Mesenchymal stem cell (in vitro differentiated cells and primary cell): ENCODE measurements at regions not wholly inside any gene's neighbourhood (a gene's known extent, or its start where the extent isn't known, plus 50 kb on each side); places are given as distances from the start of the nearest gene placed in this dataset.

Source experiments
- DNase-seq: peaks from one replicate; pipeline ENCODE4 v3.0.0-alpha.2; 2013
- H2AFZ ChIP-seq: one replicate; pipeline ENCODE4 v1.6.1; 2013; ENCODE audit warnings: low read depth, mild to moderate bottlenecking, control low read depth, inconsistent platforms, low read length, moderate library complexity
- H2AK5ac ChIP-seq: 2 replicates; pipeline ENCODE4 v1.6.1; 2013; ENCODE audit warnings: low read length, moderate library complexity, mild to moderate bottlenecking, inconsistent platforms; ENCODE audit not compliant: severe bottlenecking
- H2BK120ac ChIP-seq: one replicate; pipeline ENCODE4 v1.6.1; 2013; ENCODE audit warnings: low read depth, mild to moderate bottlenecking, inconsistent platforms, low read length, moderate library complexity
- H2BK12ac ChIP-seq, 2 experiments: one replicate each; pipeline ENCODE4 v1.6.1; 2013; ENCODE audit warnings: inconsistent platforms in 2 of 2, low read length in 2 of 2, mild to moderate bottlenecking in 2 of 2, moderate library complexity in 2 of 2, control low read depth in 1 of 2
- H2BK15ac ChIP-seq: one replicate; pipeline ENCODE4 v1.6.1; 2013; ENCODE audit warnings: mild to moderate bottlenecking, low read depth, inconsistent platforms; ENCODE audit not compliant: poor library complexity, severe bottlenecking
- H2BK5ac ChIP-seq: 2 replicates; pipeline ENCODE4 v1.6.1; 2013; ENCODE audit warnings: low read depth, mild to moderate bottlenecking, low read length, control low read depth, inconsistent platforms; ENCODE audit not compliant: poor library complexity, severe bottlenecking
- H3K14ac ChIP-seq, 2 experiments: one replicate each; pipeline ENCODE4 v1.6.1; 2013; ENCODE audit warnings: inconsistent platforms in 2 of 2, low read length in 2 of 2, control low read depth in 1 of 2, mild to moderate bottlenecking in 1 of 2, moderate library complexity in 1 of 2
- H3K18ac ChIP-seq, 2 experiments: one replicate each; pipeline ENCODE4 v1.6.1; 2013; ENCODE audit warnings: inconsistent platforms in 2 of 2, low read length in 2 of 2, control low read depth in 1 of 2, low read depth in 1 of 2, mild to moderate bottlenecking in 1 of 2
- H3K23ac ChIP-seq, 2 experiments: one replicate each; pipeline ENCODE4 v1.6.1; 2013; ENCODE audit warnings: inconsistent platforms in 2 of 2, low read length in 2 of 2, mild to moderate bottlenecking in 2 of 2, moderate library complexity in 2 of 2, control low read depth in 1 of 2
- H3K27ac ChIP-seq: 2 replicates; pipeline ENCODE4 v1.5.1; 2013; ENCODE audit warnings: mild to moderate bottlenecking, moderate library complexity, low read length, control low read depth, inconsistent platforms; ENCODE audit not compliant: poor library complexity, severe bottlenecking
- H3K27me3 ChIP-seq, 2 experiments: 2 replicates each; pipeline versions ENCODE4 v1.6.1 to v1.7.0; 2013; ENCODE audit warnings: low read length in 2 of 2, mild to moderate bottlenecking in 2 of 2, moderate library complexity in 2 of 2, control low read depth in 1 of 2, inconsistent platforms in 1 of 2; ENCODE audit not compliant: control insufficient read depth in 1 of 2, insufficient read depth in 1 of 2
- H3K36me3 ChIP-seq, 2 experiments: 2 replicates each; pipeline versions ENCODE4 v1.6.1 to v1.7.0; 2013; ENCODE audit warnings: low read length in 2 of 2, control low read depth in 1 of 2, inconsistent platforms in 1 of 2, low read depth in 1 of 2, mild to moderate bottlenecking in 1 of 2; ENCODE audit not compliant: insufficient read depth in 2 of 2, control insufficient read depth in 1 of 2
- H3K4ac ChIP-seq, 2 experiments: one replicate each; pipeline ENCODE4 v1.6.1; 2013; ENCODE audit warnings: inconsistent platforms in 2 of 2, low read length in 2 of 2, mild to moderate bottlenecking in 2 of 2, moderate library complexity in 2 of 2, control low read depth in 1 of 2, low read depth in 1 of 2
- H3K4me1 ChIP-seq: 2 replicates; pipeline ENCODE4 v1.6.1; 2013; ENCODE audit warnings: low read depth, low read length, control low read depth; ENCODE audit not compliant: control insufficient read depth, insufficient read depth
- H3K4me2 ChIP-seq: 2 replicates; pipeline ENCODE4 v1.6.1; 2013; ENCODE audit warnings: low read length, mild to moderate bottlenecking, inconsistent platforms; ENCODE audit not compliant: poor library complexity, severe bottlenecking
- H3K4me3 ChIP-seq, 2 experiments: 2 replicates each; pipeline versions ENCODE4 v1.5.1 to v1.7.0; 2013; ENCODE audit warnings: low read length in 2 of 2, mild to moderate bottlenecking in 2 of 2, control low read depth in 1 of 2, low read depth in 1 of 2; ENCODE audit not compliant: insufficient read depth in 1 of 2
- H3K79me1 ChIP-seq: replicated peaks from 2 replicates; pipeline ENCODE4 v1.6.1; 2013; ENCODE audit warnings: mild to moderate bottlenecking, control low read depth, low read length, inconsistent platforms; ENCODE audit not compliant: poor library complexity, severe bottlenecking
- H3K9ac ChIP-seq: 2 replicates; pipeline ENCODE4 v1.7.0; 2013; ENCODE audit warnings: mild to moderate bottlenecking, low read length, moderate library complexity
- H3K9me3 ChIP-seq: 2 replicates; pipeline ENCODE4 v1.7.0; 2013; ENCODE audit warnings: mild to moderate bottlenecking, low read length; ENCODE audit not compliant: control insufficient read depth
- H4K8ac ChIP-seq: one replicate; pipeline ENCODE4 v1.6.1; 2013; ENCODE audit warnings: inconsistent platforms, mild to moderate bottlenecking, low read length, moderate library complexity
- H4K91ac ChIP-seq: one replicate; pipeline ENCODE4 v1.6.1; 2013; ENCODE audit warnings: mild to moderate bottlenecking, low read length, inconsistent platforms
- WGBS: methylation state at CpG from one replicate; pipeline ENCODE4 v1.1.7; 2013; ENCODE audit warnings: mixed read lengths; 5-methylcytosine and 5-hydroxymethylcytosine counted together

DNA sequence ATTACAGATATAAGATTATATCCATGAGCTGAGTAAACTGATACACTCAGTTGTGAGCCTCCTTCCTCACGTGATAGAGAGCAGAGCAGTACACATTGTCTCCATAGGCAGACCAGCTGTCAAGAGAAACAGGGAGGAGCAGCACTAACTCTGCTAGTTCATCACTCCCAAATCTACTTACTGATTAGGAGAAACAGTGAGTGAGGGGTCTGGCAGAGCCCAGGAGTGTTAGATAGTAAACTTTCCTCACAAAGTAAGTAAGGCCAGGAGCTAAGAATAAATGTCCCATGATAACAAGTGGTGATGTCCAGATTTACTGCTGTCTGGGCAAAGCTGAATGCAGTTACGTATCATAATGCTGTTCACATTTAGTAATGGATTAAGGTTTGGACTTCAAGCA, 168.6 kb upstream of the KCNK2 start:
- Histone ChIP-seq H3K4ac (no peak overlapping the region), H3K79me1 (no peaks in the 10 kb centered on the region), H3K27me3 (no peaks in the 10 kb centered on the region), H2BK15ac (no peak overlapping the region), H3K4me2 (no peak overlapping the region), H3K36me3 (no peaks in the 10 kb centered on the region), H2AK5ac (no peak overlapping the region), H4K8ac (no peak overlapping the region), H4K91ac (no peak overlapping the region), H3K27ac (no peak overlapping the region), H3K9me3 (no peaks in the 10 kb centered on the region), H2BK5ac (no peak overlapping the region), H3K4me3 (no peak overlapping the region), H3K18ac (no peak overlapping the region), H2AFZ (no peak overlapping the region), H3K23ac (no peak overlapping the region), H3K14ac (no peak overlapping the region), H3K9ac (no peak overlapping the region), H2BK12ac (no peak overlapping the region), H2BK120ac (no peak overlapping the region), H3K4me1 (peaks cover 3% of the 10 kb centered on the region)
- 57% methylated on average over 1 of the region's 2 CpGs for WGBS
- no peak for DNase-seq

DNA sequence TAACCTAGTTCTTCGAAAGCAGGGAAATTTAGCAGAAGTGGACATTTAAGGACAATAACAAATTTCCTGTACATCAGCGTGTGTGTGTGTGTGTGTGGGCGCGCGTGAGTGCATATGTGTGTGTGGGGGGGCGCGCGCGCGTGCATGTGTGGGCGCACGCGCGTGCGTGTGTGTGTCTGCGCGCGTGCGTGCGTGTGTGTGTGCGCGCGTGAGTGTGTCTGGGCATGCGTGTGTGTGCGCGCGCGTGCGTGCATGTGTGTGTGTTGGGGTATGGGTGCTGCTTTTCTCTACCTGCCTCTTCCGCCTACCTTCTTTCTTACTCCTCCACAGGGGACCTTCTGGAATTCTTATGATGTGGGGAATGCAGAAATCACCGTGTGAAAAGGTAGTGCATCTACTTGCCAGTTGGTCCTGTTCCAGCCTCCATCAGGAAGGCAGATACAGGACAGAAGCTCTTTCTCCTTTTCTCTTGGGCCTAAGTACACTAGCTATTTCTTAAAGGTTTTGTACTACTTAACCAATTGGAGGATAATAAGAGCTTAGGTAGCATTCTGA, 165.4 kb upstream of the KCNK2 start:
- Histone ChIP-seq H2AFZ (no peak overlapping the region), H3K27me3 (no peaks in the 10 kb centered on the region), H3K14ac (peak overlapping the region in 1 of 2 experiments; percentile 12), H3K27ac (no peak overlapping the region), H3K36me3 (no peaks in the 10 kb centered on the region), H3K4me2 (no peak overlapping the region), H4K91ac (peak overlapping the region; percentile 36), H3K9me3 (no peaks in the 10 kb centered on the region), H2BK5ac (no peak overlapping the region), H3K4ac (no peak overlapping the region), H2BK12ac (no peak overlapping the region), H3K9ac (no peak overlapping the region), H2AK5ac (no peak overlapping the region), H2BK15ac (no peak overlapping the region), H3K23ac (no peak overlapping the region), H2BK120ac (no peak overlapping the region), H3K4me3 (no peak overlapping the region), H3K4me1 (peaks cover 3% of the 10 kb centered on the region), H3K79me1 (no peaks in the 10 kb centered on the region), H4K8ac (no peak overlapping the region), H3K18ac (peak overlapping the region; percentile 2 to 18)
- no peak for DNase-seq
- 92% methylated on average over 15 of the region's 31 CpGs for WGBS

DNA sequence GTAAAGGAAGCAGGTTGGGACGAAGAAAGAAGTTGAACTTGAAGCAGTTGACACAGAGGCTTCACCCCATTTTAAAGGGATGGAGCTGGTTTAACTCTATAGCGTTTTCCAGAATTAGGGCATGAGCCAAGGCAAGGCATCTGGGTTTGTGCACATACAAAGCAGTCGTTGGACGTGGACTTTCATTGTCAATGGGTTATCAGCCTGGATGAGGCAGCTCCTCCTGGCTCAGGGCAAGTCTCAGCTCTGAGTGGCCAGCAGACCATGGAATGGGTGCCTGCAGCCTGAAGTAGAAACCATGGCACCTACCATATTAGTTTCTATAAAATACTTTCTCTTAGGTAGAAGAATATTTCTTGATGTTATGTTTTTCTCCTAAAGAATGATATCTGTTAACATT, 163.8 kb upstream of the KCNK2 start:
- H4K8ac ChIP-seq, result no peak overlapping the region
- 86% methylated on average over 4 of the region's 4 CpGs for WGBS
- no peak overlapping the region for H2BK120ac ChIP-seq

DNA sequence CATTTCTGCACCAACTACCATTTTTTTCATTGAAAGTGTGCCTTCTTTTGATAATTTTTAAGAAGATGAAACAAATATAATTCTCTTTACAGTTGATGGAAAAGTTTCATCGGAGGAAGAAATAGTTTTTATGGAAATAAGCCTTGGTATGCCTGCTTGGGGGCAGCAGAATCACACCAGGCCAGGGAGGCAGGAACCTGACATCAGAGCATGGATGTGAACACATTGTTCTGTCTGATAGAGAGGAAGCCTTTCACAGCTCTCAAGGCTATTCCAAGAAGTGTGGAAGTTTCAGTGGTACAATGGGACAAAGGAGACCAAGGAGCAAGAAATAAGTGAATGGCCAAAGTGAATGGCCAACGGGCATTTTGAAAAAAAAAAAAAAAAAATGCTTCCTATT, 162.2 kb upstream of the KCNK2 start:
- H3K4me2 ChIP-seq, result no peak overlapping the region
- no peak overlapping the region for H3K4me3 ChIP-seq
- no peak overlapping the region for H2AK5ac ChIP-seq
- H3K9me3 ChIP-seq, result no peaks in the 10 kb centered on the region
- no peak overlapping the region for H3K23ac ChIP-seq
- no peak overlapping the region for H3K4ac ChIP-seq
- H3K4me1 ChIP-seq, result peaks cover 2% of the 10 kb centered on the region
- H3K79me1 ChIP-seq, result no peaks in the 10 kb centered on the region
- no peak overlapping the region for H2BK12ac ChIP-seq
- H3K14ac ChIP-seq, result no peak overlapping the region
- 95% methylated on average over 2 of the region's 2 CpGs for WGBS
- no peak overlapping the region for H3K27ac ChIP-seq
- H2AFZ ChIP-seq, result no peak overlapping the region
- DNase-seq, result no peak
- no peak overlapping the region for H2BK120ac ChIP-seq
- H3K18ac ChIP-seq, result no peak overlapping the region
- H2BK5ac ChIP-seq, result no peak overlapping the region
- no peaks in the 10 kb centered on the region for H3K36me3 ChIP-seq
- H4K91ac ChIP-seq, result no peak overlapping the region
- no peak overlapping the region for H2BK15ac ChIP-seq
- H3K27me3 ChIP-seq, result no peaks in the 10 kb centered on the region
- no peak overlapping the region for H3K9ac ChIP-seq
- no peak overlapping the region for H4K8ac ChIP-seq

More for the DNA sequence above, 163.8 kb upstream of the KCNK2 start:
- H3K4me2 ChIP-seq, result no peak overlapping the region
- no peak overlapping the region for H2BK15ac ChIP-seq
- no peak overlapping the region for H3K18ac ChIP-seq
- H2BK5ac ChIP-seq, result no peak overlapping the region
- peaks cover 2% of the 10 kb centered on the region for H3K4me1 ChIP-seq
- no peak overlapping the region for H2AFZ ChIP-seq
- no peak overlapping the region for H3K23ac ChIP-seq
- no peaks in the 10 kb centered on the region for H3K36me3 ChIP-seq
- H3K27me3 ChIP-seq, result no peaks in the 10 kb centered on the region
- no peak overlapping the region for H3K14ac ChIP-seq
- no peak overlapping the region for H3K4me3 ChIP-seq
- H2AK5ac ChIP-seq, result no peak overlapping the region
- H3K4ac ChIP-seq, result no peak overlapping the region
- no peak overlapping the region for H3K27ac ChIP-seq
- H4K91ac ChIP-seq, result no peak overlapping the region
- DNase-seq, result no peak
- H3K9ac ChIP-seq, result no peak overlapping the region
- H3K79me1 ChIP-seq, result no peaks in the 10 kb centered on the region
- no peak overlapping the region for H2BK12ac ChIP-seq
- no peaks in the 10 kb centered on the region for H3K9me3 ChIP-seq
